ENCODE measurements at regions not wholly inside any gene's neighbourhood (a gene's known extent, or its start where the extent isn't known, plus 50 kb on each side); places are given as distances from the start of the nearest gene placed in this dataset.
"Not testable (repeated sequence)": the region's sequence is repeated elsewhere in the genome, so short reads cannot be mapped to it uniquely, and the experiment has no call there.

DNA sequence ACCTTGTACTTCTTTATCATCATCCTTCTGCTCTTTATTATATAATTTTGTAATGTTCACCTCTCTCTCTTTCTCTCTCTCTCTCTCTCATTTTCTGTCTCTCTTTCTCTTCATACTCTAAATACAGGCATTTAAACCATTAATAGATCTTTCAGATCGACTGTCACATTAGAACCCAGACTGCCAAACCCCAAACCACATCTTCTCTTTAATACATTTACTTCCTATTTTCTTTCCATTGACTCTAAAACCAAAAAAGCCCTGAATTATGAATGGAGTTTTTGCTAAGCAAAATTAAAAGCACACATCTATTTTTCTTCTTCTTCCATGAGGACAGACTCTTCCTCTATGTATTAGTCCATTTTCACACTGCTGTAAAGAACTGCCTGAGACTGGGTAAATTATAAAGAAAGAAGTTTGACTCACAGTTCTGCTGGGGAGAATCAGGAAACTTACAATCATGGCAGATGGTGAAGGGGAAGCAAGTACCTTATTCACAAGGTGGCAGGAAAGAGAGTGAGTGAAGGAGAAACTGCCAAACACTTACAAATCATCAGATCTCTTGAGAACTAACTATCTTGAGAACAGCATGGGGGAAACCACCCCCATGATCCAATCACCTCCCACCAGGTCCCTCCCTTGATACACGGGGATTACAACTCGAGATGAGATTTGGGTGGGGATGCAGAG is 272.7 kb upstream of the MGMT start:
- no peak for DNase-seq (ENCODE audit: low read depth in 2 of 2)

DNA sequence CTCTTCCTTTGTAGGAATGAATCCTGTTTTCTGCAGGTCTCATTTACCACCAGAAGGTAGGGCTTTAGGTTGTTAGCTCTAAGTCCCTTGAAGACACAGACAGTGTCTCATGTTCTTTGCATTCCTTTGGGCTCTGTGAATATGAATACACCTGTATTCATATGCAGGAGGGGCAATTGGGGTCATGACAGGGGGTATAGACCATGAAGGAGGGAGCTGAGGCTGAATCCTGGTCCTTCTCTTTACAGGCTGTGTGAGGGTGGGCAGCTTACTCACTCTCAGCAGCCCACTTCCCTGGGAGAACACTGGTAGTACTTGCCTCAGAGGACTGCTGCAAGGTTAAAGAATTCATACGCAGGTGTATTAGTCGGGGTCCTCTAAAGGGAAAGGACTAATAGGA is 267.2 kb upstream of the MGMT start:
- no peak for DNase-seq (ENCODE audit: low read depth in 2 of 2)

DNA sequence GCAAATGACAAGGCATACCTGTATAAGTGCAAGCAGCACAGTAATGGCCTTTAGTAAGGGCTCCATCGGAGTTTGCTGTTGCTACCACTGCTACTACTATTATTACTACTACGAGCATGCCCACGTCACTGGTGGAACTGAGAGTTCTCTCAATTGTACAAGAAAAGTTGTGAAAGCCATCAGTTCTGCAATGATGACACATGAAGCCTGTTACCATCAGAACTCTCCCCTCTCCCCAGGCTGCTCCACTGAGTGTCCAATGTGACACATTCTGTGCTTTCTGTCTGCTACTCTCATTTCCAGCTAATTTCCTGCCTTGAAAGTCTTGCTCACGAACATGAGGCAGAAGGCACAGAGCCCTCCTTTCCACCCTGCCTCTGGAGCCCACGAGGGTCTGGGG is 263.2 kb upstream of the MGMT start:
- no peak for DNase-seq (ENCODE audit: low read depth in 2 of 2)

DNA sequence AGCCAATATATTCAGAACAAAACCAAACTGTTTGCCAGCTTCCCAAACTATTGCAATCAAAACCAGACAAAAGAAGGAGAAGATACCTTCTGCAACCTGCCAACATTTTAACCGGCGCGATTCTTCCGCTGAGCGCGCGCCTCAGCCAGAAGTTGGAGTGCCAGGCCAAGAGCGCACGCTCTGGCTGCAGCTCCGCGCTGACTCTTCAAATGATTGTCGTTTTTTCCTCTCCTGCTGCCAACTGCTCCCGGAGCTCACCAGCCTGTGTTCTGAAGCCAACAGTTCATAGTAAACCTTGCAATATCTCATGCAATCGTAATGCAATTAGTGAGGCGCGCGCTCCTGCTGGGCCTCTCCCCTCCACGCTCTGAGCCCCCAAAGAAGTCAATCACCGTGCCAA is 259.7 kb upstream of the MGMT start:
- no peak for DNase-seq (ENCODE audit: low read depth in 2 of 2)

DNA sequence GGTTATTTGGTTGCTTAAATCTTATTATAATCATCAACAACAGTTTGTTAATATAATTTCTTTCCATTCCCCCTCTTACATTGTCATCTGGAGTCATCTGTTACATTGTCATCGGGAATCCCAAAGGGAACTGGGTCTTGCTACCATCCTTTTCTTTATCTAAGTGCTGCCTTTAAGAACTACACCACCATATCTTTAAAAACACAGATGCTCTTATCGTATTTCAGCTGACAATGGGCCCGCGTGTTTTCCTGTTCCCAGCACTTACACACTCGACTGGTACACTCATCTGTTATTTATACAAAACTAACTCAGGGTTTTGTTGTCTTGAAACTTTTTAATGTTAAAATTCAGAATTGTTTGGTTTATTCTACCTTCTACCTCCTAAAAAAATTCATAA is 256.2 kb upstream of the MGMT start:
- no peak for DNase-seq (ENCODE audit: low read depth in 2 of 2)

GRCh38 chr10:129213256-129213655 is 253.8 kb upstream of the MGMT start:
- DNase-seq (ENCODE audit: low read depth in 2 of 2): no peak

DNA sequence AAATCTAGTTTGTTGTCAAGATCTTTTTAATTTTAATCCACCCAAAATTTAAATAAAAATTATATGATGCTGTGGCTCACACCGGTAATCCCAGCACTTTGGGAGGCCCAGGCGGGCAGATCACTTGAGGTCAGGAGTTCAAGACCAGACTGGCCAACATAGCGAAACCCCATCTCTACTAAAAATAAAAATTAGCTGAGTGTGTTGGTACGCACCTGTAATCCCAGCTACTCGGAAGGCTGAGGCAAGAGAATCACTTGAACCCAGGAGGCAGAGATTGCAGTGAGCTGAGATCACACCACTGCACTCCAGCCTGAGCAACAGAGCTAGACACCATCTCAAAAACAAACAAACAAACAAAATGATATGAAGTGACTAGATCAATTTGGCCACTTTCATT is 253.0 kb upstream of the MGMT start:
- not testable (repeated sequence) for DNase-seq (ENCODE audit: low read depth in 2 of 2)

- no peak for DNase-seq (ENCODE audit: low read depth in 2 of 2)
These were observed 247.7 kb upstream of the MGMT start for GRCh38 chr10:129219364-129219763.

DNA sequence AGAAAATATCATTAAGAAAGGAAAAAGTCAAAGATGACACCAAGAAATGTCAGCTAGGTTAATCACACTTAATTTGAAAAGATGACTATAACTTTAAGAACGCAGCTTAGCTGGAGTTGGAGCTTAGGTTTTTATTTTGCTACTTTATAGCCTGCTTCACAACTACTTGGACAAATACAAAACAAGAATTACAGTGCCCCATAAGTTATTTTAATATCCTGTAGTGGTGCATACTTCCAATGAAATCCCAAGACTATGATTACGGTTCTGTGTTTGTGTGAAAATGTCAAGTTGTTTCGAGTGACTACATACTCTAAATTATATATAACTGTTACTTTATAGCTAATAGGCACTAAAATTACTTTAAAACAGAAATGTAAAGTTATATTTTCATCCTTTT is 244.6 kb upstream of the MGMT start:
- DNase-seq (ENCODE audit: low read depth in 2 of 2): no peak

DNA sequence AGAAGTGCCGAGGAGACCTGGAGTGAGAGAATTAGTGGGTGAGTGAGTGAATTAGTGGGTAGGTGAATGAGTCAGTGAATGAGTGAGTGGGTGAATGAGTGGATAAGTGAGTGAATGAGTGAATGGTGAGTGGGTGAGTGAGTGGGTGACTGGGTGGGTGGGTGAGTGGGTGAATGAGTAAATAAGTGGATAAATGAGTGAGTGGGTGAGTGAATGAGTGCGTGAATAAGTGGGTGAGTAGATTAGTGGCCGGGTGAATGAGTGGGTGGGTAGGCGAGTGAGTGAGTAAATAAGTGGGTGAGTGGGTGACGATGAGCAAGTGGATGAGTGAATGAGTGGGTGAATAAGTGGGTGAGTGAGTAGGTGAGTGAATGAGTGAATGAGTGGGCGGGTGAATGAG is 243.7 kb upstream of the MGMT start:
- no peak for DNase-seq (ENCODE audit: low read depth in 2 of 2)

GRCh38 chr10:129224065-129224464 is 243.0 kb upstream of the MGMT start:
- no peak for DNase-seq (ENCODE audit: low read depth in 2 of 2)

DNA sequence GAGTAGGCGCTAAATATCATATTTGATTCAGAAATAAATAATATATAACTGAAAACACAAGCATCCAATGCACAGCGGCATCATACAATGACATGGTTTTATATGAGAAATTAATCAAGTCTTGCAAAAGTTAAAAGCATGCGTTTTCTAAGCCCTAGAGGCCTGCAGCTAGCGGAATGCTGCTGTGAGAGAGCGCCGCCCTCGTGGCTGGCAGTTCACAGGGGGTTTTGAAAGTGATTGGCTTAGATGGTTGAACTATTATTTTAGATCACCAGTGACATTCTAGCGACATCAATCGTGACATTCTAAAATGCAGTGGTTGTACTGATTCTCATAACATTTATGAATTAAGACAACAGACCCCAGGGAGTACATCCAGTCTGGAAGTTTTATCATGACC is 235.2 kb upstream of the MGMT start:
- DNase-seq (ENCODE audit: low read depth in 2 of 2): no peak

- DNase-seq (ENCODE audit: low read depth in 2 of 2): no peak
These were observed 233.5 kb upstream of the MGMT start for GRCh38 chr10:129233351-129234148.

GRCh38 chr10:129236274-129236691 is 230.8 kb upstream of the MGMT start:
- DNase-seq (ENCODE audit: low read depth in 2 of 2): no peak

- DNase-seq (ENCODE audit: low read depth in 2 of 2): no peak
These were observed 225.6 kb upstream of the MGMT start for GRCh38 chr10:129241461-129241860.

DNA sequence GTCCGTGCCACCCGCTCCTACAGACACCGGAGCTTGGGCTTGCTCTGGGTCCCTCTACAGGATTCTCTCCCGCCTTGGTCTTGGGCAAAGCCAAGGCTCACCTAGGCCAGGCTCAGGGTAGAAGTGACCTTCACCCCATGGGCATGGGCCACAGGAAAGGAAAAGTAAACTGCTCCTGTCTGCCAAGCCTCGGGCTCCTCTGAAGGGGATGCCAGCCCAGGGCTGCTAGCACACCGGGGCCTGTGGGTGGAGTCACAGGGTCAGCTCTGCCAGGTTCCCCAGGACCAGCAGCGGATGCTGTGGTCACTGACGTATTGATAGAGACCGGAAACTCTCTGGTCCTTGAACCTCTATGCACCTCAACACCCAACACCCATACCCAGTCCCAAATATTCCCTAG is 222.7 kb upstream of the MGMT start:
- DNase-seq (ENCODE audit: low read depth in 2 of 2): no peak

DNA sequence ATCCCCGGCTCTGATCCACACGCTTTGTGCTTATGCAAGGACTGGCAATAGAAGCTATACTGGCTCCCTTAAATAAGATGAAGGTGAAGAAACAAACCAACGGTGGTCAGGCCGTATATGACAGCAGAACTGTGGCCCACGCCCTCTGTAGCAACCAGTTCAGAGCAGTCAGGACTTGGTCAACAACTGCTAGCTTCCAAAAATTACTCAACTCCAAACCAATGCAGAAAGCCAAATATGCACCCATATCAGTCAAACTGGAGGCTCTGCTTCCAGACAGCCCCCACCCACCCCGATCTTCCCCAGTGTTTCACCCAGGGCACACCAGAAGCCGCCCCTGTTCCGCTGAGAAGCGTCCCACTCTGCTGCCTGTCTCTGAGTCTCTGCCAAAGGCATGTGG is 222.3 kb upstream of the MGMT start:
- DNase-seq (ENCODE audit: low read depth in 2 of 2): no peak

GRCh38 chr10:129253161-129253864 is 213.7 kb upstream of the MGMT start:
- no peak for DNase-seq (ENCODE audit: low read depth in 2 of 2)

- no peak for DNase-seq (ENCODE audit: low read depth in 2 of 2)
These were observed 213.2 kb upstream of the MGMT start for GRCh38 chr10:129253865-129254179.

DNA sequence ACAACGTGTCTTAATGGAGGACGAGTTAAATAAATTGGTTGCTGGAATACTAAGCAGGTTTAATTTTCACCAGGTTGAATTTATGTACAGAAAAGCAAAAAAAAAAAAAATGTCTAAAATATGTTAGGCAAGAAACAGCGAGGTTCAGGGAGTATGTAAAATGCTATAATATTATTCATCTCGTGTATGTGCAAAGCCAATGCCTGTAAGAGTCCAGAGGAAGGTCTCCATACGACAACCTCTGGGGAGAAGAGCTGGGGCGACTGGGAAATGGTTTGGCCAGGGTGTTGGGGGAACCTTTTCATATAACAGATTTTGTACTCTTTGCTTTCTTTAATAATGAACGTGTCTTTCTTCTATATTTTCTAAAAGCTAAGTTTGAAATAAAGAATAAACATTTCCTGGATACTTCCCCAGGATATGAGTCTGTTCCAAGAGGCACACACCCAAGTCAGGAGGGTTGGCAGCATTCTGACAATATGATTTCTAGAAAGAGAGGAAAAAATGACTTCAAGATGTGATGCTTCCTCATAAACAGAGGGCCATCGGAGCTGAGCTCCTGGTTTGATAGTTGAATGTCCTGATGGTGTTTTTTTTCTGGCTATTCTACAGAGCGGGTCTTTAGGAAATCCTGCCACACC is 208.6 kb upstream of the MGMT start:
- no peak for DNase-seq (ENCODE audit: low read depth in 2 of 2)

GRCh38 chr10:129259128-129259815 is 207.8 kb upstream of the MGMT start:
- no peak for DNase-seq (ENCODE audit: low read depth in 2 of 2)

- DNase-seq (ENCODE audit: low read depth in 2 of 2): no peak
These were observed 194.9 kb upstream of the MGMT start for GRCh38 chr10:129272176-129272575.

Measured in stimulated activated CD8-positive, alpha-beta memory T cell treated with anti-CD3 and anti-CD28 coated beads, Interleukin-7, amount 100 ng/mL, for 1 hour (primary cell).